ENCODE measurements at regions not wholly inside any gene's neighbourhood (a gene's known extent, or its start where the extent isn't known, plus 50 kb on each side); places are given as distances from the start of the nearest gene placed in this dataset.

DNA sequence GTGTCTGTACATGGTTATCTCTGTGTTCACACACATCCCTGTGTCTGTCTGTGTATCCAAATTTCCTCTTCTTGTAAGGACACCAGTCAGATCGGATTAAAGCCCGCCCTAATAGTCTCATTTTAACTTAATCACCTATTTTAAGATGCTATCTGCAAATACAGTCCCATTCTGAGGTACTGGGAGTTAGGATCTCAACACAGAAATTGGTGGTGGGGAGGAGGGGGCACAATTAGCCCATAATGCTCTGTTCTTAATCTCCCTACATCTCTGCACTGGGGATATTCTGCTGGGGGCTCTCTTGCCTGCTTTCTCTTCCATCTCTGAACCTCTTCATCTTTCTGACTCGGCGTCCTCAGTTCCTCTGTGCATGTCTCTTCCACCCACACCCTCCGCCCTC is 320.7 kb downstream of the CDC5L start:
- no CpG with 5 or more reads among the region's 5 CpGs for WGBS (ENCODE audit: extremely low coverage, insufficient read length, low lambda C conversion rate)
- Histone ChIP-seq H3K14ac (ENCODE audit: insufficient read depth, low read length) (no peak overlapping the region), H3K23ac (ENCODE audit: insufficient read length, low read depth, low read length) (no peak overlapping the region)

More for the DNA sequence above, 320.7 kb downstream of the CDC5L start:
- Histone ChIP-seq H2BK12ac (ENCODE audit: insufficient read length, low read depth, low read length) (no peak overlapping the region), H3T11ph (ENCODE audit: low read length) (no peak overlapping the region), H2BK120ac (ENCODE audit: low read depth, low read length, poor library complexity, severe bottlenecking) (peak overlapping the region; percentile 40), H3K4me1 (ENCODE audit: insufficient read depth, low read length) (no peaks in the 10 kb centered on the region), H3K56ac (ENCODE audit: insufficient read length, low read depth, low read length) (no peak overlapping the region), H3K23me2 (ENCODE audit: insufficient read length, low read depth, low read length, poor library complexity, severe bottlenecking) (no peaks in the 10 kb centered on the region), H4K8ac (replicated peaks; ENCODE audit: insufficient read length, low read depth, low read length) (no peak overlapping the region), H3K79me2 (ENCODE audit: insufficient read depth, low read length) (no peaks in the 10 kb centered on the region), H4K20me1 (ENCODE audit: control insufficient read depth, insufficient read depth, insufficient read length) (no peaks in the 10 kb centered on the region), H2AK5ac (ENCODE audit: insufficient read length, low read length) (no peak overlapping the region), H3K27ac (ENCODE audit: insufficient read length, low read depth, low read length) (no peak overlapping the region), H3K4me2 (ENCODE audit: insufficient read depth, insufficient read length, low read length) (no peak overlapping the region), H4K5ac (ENCODE audit: insufficient read length, low read depth, low read length) (no peak overlapping the region), H4K91ac (ENCODE audit: insufficient read length, low read depth, low read length) (no peak overlapping the region), H3K9ac (ENCODE audit: extremely low read depth, insufficient read length, low read length) (no peak overlapping the region), H3K18ac (ENCODE audit: insufficient read length, low read depth, low read length) (no peak overlapping the region), H3K79me1 (ENCODE audit: insufficient read depth, low read depth, low read length, poor library complexity, severe bottlenecking) (no peaks in the 10 kb centered on the region), H2BK15ac (ENCODE audit: low read depth, low read length) (no peak overlapping the region), H2AFZ (ENCODE audit: low read length) (no peak overlapping the region), H3K4ac (ENCODE audit: low read depth, low read length) (no peak overlapping the region), H3K27me3 (ENCODE audit: insufficient read depth, low read length) (no peaks in the 10 kb centered on the region), H3K9me3 (ENCODE audit: control insufficient read depth, low read depth, low read length) (no peaks in the 10 kb centered on the region), H2BK5ac (ENCODE audit: insufficient read length, low read length) (no peak overlapping the region), H2BK20ac (ENCODE audit: low read depth, low read length, poor library complexity, severe bottlenecking) (no peak overlapping the region)
- H3K4me3 Mint-ChIP-seq = no peak overlapping the region
- TF ChIP-seq, protein P1, sequence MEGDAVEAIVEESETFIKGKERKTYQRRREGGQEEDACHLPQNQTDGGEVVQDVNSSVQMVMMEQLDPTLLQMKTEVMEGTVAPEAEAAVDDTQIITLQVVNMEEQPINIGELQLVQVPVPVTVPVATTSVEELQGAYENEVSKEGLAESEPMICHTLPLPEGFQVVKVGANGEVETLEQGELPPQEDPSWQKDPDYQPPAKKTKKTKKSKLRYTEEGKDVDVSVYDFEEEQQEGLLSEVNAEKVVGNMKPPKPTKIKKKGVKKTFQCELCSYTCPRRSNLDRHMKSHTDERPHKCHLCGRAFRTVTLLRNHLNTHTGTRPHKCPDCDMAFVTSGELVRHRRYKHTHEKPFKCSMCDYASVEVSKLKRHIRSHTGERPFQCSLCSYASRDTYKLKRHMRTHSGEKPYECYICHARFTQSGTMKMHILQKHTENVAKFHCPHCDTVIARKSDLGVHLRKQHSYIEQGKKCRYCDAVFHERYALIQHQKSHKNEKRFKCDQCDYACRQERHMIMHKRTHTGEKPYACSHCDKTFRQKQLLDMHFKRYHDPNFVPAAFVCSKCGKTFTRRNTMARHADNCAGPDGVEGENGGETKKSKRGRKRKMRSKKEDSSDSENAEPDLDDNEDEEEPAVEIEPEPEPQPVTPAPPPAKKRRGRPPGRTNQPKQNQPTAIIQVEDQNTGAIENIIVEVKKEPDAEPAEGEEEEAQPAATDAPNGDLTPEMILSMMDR (conservative IDR thresholded peaks at IDR 0.05) = no peak
- no peak overlapping the region for H3K27ac Mint-ChIP-seq
- no peaks in the 10 kb centered on the region for H3K9me3 Mint-ChIP-seq
- H3K27me3 Mint-ChIP-seq (ENCODE audit: low read depth) = peaks cover 4% of the 10 kb centered on the region; the same call in 1 of the 2 replicates
- DNase-seq = no peak
- no peaks in the 10 kb centered on the region for H3K4me1 Mint-ChIP-seq
- no peaks in the 10 kb centered on the region for H3K36me3 Mint-ChIP-seq (ENCODE audit: insufficient read depth in 1 of 3, low read depth in 3 of 3)

Data from H9 (cell line).